ENCODE measurements at regions not wholly inside any gene's neighbourhood (a gene's known extent, or its start where the extent isn't known, plus 50 kb on each side); places are given as distances from the start of the nearest gene placed in this dataset.
A peak's percentile ranks its signal among the peaks of the same experiment; 100 is the strongest.

DNA sequence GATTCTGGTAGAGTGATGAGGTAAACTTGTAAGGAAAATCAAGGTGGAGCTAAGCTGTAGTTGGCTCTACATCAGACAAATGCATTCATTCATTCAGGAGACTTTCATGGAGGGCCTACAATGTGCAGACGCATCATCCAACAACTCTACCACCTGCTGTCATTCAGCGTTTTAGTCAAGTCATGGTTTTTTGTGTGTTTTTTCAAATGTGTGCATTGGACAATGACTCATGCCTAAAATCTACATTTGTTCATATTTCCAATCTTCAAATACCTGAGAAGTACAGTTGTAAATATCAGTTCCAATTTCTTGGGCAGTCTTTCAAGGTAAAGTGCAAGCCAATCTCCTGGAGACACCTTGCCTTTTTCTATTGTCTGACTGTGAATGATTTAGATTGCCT lies 108.0 kb upstream of the LGALSL start:
- Mint-ChIP-seq H3K4me1 (no peaks in the 10 kb centered on the region), H3K36me3 (no peaks in the 10 kb centered on the region), H3K27ac (no peak overlapping the region), H3K27me3 (peaks cover 24% of the 10 kb centered on the region), H3K4me3 (no peak overlapping the region), H3K9me3 (no peaks in the 10 kb centered on the region)
- CTCF ChIA-PET: interaction anchor here (2.7 kb wide), 1 partner anchor 15 kb away, joined by 10 read pairs; no protein-coding TSS in a partner anchor
- DNase-seq: no peak

GRCh38 chr2:64348386-64349130 lies 105.4 kb upstream of the LGALSL start:
- Mint-ChIP-seq H3K4me3 (no peak overlapping the region), H3K4me1 (no peaks in the 10 kb centered on the region), H3K27me3 (peaks cover 32% of the 10 kb centered on the region), H3K36me3 (no peaks in the 10 kb centered on the region), H3K9me3 (no peaks in the 10 kb centered on the region), H3K27ac (no peak overlapping the region)
- CTCF ChIA-PET: interaction anchor here (1.5 to 2.3 kb wide), 2 partner anchors 17 to 139 kb away, joined by 4 to 9 read pairs; no protein-coding TSS in a partner anchor
- no peak for DNase-seq

DNA sequence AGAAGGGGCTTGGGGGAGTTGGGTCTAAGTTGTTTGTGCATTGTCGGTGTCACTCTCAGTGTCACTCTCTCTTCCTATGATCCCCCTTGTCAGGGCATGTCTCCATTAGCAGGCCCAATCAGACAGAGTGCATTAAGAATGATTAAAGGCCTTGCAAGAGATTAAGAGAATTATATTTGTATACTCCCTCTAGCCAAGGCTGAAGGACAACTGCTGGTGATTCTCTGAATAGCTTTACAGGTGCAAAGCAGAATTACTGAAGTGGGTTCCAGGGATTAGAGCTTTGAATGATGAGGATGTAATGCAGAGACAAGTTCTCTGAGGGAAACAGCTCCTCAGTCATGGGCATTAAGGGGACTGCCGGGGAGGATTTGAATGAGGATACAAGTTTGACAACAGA lies 104.8 kb upstream of the LGALSL start:
- Mint-ChIP-seq H3K36me3 (no peaks in the 10 kb centered on the region), H3K4me1 (no peaks in the 10 kb centered on the region), H3K27me3 (peaks cover 32% of the 10 kb centered on the region), H3K4me3 (no peak overlapping the region), H3K9me3 (no peaks in the 10 kb centered on the region), H3K27ac (no peak overlapping the region)
- DNase-seq: no peak
- CTCF ChIA-PET: interaction anchor here (1.4 to 2.3 kb wide), 2 partner anchors 18 to 139 kb away, joined by 3 to 9 read pairs; no protein-coding TSS in a partner anchor

- Mint-ChIP-seq H3K4me1 (no peaks in the 10 kb centered on the region), H3K36me3 (no peaks in the 10 kb centered on the region), H3K27me3 (peaks cover 40% of the 10 kb centered on the region), H3K9me3 (no peaks in the 10 kb centered on the region), H3K27ac (no peak overlapping the region), H3K4me3 (no peak overlapping the region)
- CTCF ChIA-PET: no interaction called here
- no peak for DNase-seq
Observed at GRCh38 chr2:64350996-64351395, 103.0 kb upstream of the LGALSL start.

DNA sequence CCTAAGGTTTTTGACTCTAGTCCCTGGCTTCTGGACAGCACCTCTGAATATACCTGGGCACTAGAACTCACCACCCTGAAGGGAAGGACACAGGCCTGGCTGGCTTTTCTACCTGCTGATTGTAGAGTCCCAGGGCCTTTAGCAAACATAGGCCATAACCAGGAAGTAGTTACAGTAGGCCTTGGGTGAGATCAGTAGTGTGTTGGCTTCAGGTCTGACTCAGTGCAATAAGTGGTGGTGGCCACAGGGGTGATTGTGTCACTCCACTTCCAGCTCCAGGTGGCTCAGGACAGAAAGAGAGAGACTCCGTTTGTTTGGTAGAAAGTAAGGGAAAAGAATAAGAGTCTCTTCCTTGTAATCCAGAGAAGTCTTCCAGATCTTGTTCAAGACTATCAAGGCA lies 101.7 kb upstream of the LGALSL start:
- H3K36me3 Mint-ChIP-seq: no peaks in the 10 kb centered on the region
- H3K4me3 Mint-ChIP-seq: no peak overlapping the region
- no peaks in the 10 kb centered on the region for H3K4me1 Mint-ChIP-seq
- H3K9me3 Mint-ChIP-seq: no peaks in the 10 kb centered on the region
- DNase-seq: no peak
- no peak overlapping the region for H3K27ac Mint-ChIP-seq
- CTCF ChIA-PET: interaction anchor here (0.9 kb wide), 1 partner anchor 22 kb away, joined by 3 read pairs; no protein-coding TSS in a partner anchor
- peaks cover 46% of the 10 kb centered on the region for H3K27me3 Mint-ChIP-seq

- peaks cover 5% of the 10 kb centered on the region for H3K4me1 Mint-ChIP-seq
- H3K9me3 Mint-ChIP-seq: no peaks in the 10 kb centered on the region
- no peak overlapping the region for H3K27ac Mint-ChIP-seq
- no peaks in the 10 kb centered on the region for H3K36me3 Mint-ChIP-seq
- no peak overlapping the region for H3K4me3 Mint-ChIP-seq
- CTCF ChIA-PET: no interaction called here
- DNase-seq: no peak
- peaks cover 51% of the 10 kb centered on the region for H3K27me3 Mint-ChIP-seq
Observed at GRCh38 chr2:64354857-64355680, 98.9 kb upstream of the LGALSL start.

- Mint-ChIP-seq H3K4me3 (no peak overlapping the region), H3K9me3 (no peaks in the 10 kb centered on the region), H3K36me3 (no peaks in the 10 kb centered on the region), H3K27me3 (peaks cover 56% of the 10 kb centered on the region), H3K27ac (no peak overlapping the region), H3K4me1 (peaks cover 5% of the 10 kb centered on the region)
- no peak for DNase-seq
- CTCF ChIA-PET: interaction anchor here (1.6 to 1.8 kb wide), 2 partner anchors 26 to 475 kb away, joined by 5 to 6 read pairs; no protein-coding TSS in a partner anchor
Observed at GRCh38 chr2:64356906-64357305, 97.1 kb upstream of the LGALSL start.

- H3K36me3 Mint-ChIP-seq: no peaks in the 10 kb centered on the region
- peaks cover 58% of the 10 kb centered on the region for H3K27me3 Mint-ChIP-seq
- CTCF ChIA-PET: interaction anchor here (1.3 kb wide), 1 partner anchor 128 kb away, joined by 4 read pairs; no protein-coding TSS in a partner anchor
- no peak overlapping the region for H3K27ac Mint-ChIP-seq
- no peaks in the 10 kb centered on the region for H3K9me3 Mint-ChIP-seq
- H3K4me3 Mint-ChIP-seq: no peak overlapping the region
- no peak for DNase-seq
- H3K4me1 Mint-ChIP-seq: peaks cover 5% of the 10 kb centered on the region
Observed at GRCh38 chr2:64359171-64359891, 94.6 kb upstream of the LGALSL start.

DNA sequence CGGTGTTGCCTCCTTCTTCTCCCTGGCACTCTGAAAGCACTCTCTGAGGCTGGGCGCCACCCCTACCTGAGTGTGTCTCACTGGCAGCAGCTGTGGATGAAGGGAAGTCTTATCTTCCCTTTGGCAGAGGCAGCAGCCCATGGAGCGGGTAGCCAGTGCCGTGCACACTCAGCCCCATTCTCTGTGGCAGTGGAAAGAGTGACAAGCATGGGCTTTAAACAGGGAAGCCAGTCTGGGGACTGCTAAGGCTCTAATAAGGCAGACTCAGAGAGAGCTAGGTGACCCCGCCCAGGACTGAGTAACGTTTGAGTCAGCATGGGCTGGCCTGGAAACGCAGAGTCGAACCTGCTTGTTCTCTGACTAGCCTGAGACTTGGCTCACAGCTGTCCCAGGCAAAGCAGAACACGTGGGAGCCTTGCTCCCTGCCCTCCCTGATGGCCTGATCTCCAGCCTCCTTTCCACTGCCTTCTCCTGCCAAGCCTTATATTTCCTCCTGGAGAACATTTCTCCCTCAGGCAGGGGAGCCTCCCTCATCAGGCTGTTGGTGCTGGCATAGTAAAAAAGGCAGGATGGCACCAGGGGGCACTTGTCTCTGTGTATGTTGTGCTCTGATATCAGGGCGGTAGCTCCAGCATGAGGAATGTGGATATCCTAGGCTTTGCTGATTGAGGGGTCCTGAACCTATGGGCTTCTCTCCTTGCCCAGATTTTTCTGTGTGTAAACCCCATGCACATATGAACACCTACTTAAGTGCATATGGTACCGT lies 93.9 kb upstream of the LGALSL start:
- DNase-seq: peak; percentile 45
- H3K9me3 Mint-ChIP-seq: no peaks in the 10 kb centered on the region
- peaks cover 5% of the 10 kb centered on the region for H3K4me1 Mint-ChIP-seq
- no peak overlapping the region for H3K4me3 Mint-ChIP-seq
- peaks cover 52% of the 10 kb centered on the region for H3K27me3 Mint-ChIP-seq
- H3K36me3 Mint-ChIP-seq: no peaks in the 10 kb centered on the region
- CTCF ChIA-PET: interaction anchor here (1.3 kb wide), 1 partner anchor 127 kb away, joined by 4 read pairs; no protein-coding TSS in a partner anchor
- H3K27ac Mint-ChIP-seq: no peak overlapping the region

DNA sequence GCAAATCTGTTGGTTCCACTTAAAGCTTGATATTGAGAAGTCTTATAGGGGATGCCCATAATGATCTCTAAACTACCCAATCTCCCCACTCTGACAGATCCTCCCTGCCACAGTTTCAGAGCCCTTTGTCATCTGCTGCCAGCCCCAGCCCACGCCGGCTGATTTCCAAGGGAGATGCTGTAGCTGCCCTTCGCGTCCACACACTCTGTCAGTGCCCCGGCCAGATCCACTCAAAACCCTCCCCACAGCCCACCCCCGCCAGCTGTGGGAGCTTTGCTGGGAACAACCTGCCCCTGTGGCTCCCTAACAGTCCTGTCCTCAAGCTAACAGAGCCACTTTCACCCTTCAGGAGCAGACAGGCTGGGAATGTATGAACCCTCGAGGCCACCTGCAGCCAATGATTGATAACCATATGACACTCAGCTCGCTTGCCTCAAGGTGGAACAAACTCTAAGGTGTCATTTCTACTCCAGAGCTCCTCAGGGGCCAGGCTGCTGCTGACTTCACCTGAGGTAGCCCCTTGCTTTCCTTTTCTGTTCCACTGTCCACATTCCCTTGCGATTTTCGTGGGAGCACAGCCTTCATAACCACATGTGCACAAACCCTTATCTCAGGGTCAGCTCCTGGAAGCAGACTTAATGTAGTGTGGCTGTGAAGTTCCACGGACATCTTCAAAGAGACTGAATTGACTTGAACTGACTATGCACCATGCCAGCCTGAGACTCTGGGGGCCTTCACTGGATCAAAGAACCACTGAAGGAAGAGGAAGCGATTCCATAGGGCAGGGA lies 92.6 kb upstream of the LGALSL start:
- H3K9me3 Mint-ChIP-seq: no peaks in the 10 kb centered on the region

GRCh38 chr2:64362562-64363026 lies 91.4 kb upstream of the LGALSL start:
- peaks cover 5% of the 10 kb centered on the region for H3K4me1 Mint-ChIP-seq
- no peak for DNase-seq
- H3K36me3 Mint-ChIP-seq: no peaks in the 10 kb centered on the region
- no peak overlapping the region for H3K4me3 Mint-ChIP-seq
- CTCF ChIA-PET: interaction anchor here (0.9 to 1.3 kb wide), 4 partner anchors 20 to 126 kb away, joined by 3 to 5 read pairs (median 4); no protein-coding TSS in a partner anchor
- no peak overlapping the region for H3K27ac Mint-ChIP-seq
- H3K27me3 Mint-ChIP-seq: peaks cover 31% of the 10 kb centered on the region
- H3K9me3 Mint-ChIP-seq: no peaks in the 10 kb centered on the region

More for the DNA sequence above, 92.6 kb upstream of the LGALSL start:
- Mint-ChIP-seq H3K4me1 (peaks cover 5% of the 10 kb centered on the region), H3K36me3 (no peaks in the 10 kb centered on the region), H3K27ac (no peak overlapping the region), H3K4me3 (no peak overlapping the region), H3K27me3 (peaks cover 41% of the 10 kb centered on the region)
- no peak for DNase-seq
- CTCF ChIA-PET: no interaction called here

- no peak for DNase-seq
- Mint-ChIP-seq H3K4me1 (peaks cover 5% of the 10 kb centered on the region), H3K4me3 (no peak overlapping the region), H3K9me3 (no peaks in the 10 kb centered on the region), H3K27me3 (peaks cover 31% of the 10 kb centered on the region), H3K36me3 (no peaks in the 10 kb centered on the region), H3K27ac (no peak overlapping the region)
- CTCF ChIA-PET: interaction anchor here (0.9 to 1.9 kb wide), 5 partner anchors 21 to 125 kb away, joined by 3 to 6 read pairs (median 4); no protein-coding TSS in a partner anchor
Observed at GRCh38 chr2:64363140-64363539, 90.8 kb upstream of the LGALSL start.
